T-cell (primary cell): ENCODE measurements at regions not wholly inside any gene's neighbourhood (a gene's known extent, or its start where the extent isn't known, plus 50 kb on each side); places are given as distances from the start of the nearest gene placed in this dataset.
"Not testable (repeated sequence)": the region's sequence is repeated elsewhere in the genome, so short reads cannot be mapped to it uniquely, and the experiment has no call there.

Experiments used
- ATAC-seq, 4 experiments: fragments of 200-7000 bp in 3 of 4; fragments of 150-1000 bp in 1 of 4; cut with Tn5 transposase; replicated peaks in 1 of 4; 1 replicate in 3 of 4; 2 replicates in 1 of 4; pipeline ENCODE4 v1.10.0; 2021; ENCODE audit warnings: moderate library complexity in 3 of 4, mild to moderate bottlenecking in 2 of 4, moderate number of reproducible peaks in 1 of 4
- CTCF ChIA-PET, 2 donors: fragments of 300-600 bp; sonication (Branson Sonifier 250); formaldehyde crosslinking; loops; one replicate each; lab custom pipeline; 2022; ENCODE audit warnings: antibody characterized with exemption in 2 of 2; lab: Charles Lee
- POLR2A ChIA-PET, 2 donors: fragments of 300-600 bp; sonication (Branson Sonifier 250); formaldehyde crosslinking; loops; one replicate each; lab custom pipeline; 2022; ENCODE audit warnings: antibody characterized with exemption in 2 of 2; lab: Charles Lee
- DNase-seq, 35 experiments: peaks; one replicate each; pipeline versions ENCODE4 v3.0.0 to v3.0.0-alpha.2; 2013 to 2023
- H3K27ac ChIP-seq: one replicate; pipeline ENCODE4 v1.5.1; 2013; ENCODE audit warnings: low read length
- H3K27me3 ChIP-seq, 2 experiments: replicated peaks in 1 of 2; 1 replicate in 1 of 2; 2 replicates in 1 of 2; pipeline versions ENCODE4 v1.6.1 to v1.7.0; 2013; ENCODE audit warnings: low read length in 1 of 2, mixed read lengths in 1 of 2; ENCODE audit not compliant: control insufficient read depth in 2 of 2, insufficient read depth in 2 of 2; ENCODE audit errors: extremely low read depth in 1 of 2
- H3K36me3 ChIP-seq, 2 donors: 1 replicate in 1 of 2; 2 replicates in 1 of 2; pipeline versions ENCODE4 v1.6.1 to v1.7.0; 2013; ENCODE audit warnings: low read length in 1 of 2; ENCODE audit not compliant: control insufficient read depth in 2 of 2, insufficient read depth in 1 of 2; ENCODE audit errors: extremely low read depth in 1 of 2
- H3K4me1 ChIP-seq, 2 experiments: 1 replicate in 1 of 2; 2 replicates in 1 of 2; pipeline versions ENCODE4 v1.6.1 to v1.7.0; 2013; ENCODE audit warnings: low read length in 2 of 2, mixed read lengths in 1 of 2; ENCODE audit not compliant: insufficient read depth in 2 of 2, control insufficient read depth in 1 of 2; ENCODE audit errors: extremely low read depth in 1 of 2
- H3K4me3 ChIP-seq, 2 donors: 1 replicate in 1 of 2; 2 replicates in 1 of 2; pipeline versions ENCODE4 v1.5.1 to v1.7.0; 2013; ENCODE audit warnings: mild to moderate bottlenecking in 2 of 2, low read length in 1 of 2, moderate library complexity in 1 of 2; ENCODE audit not compliant: control insufficient read depth in 1 of 2; ENCODE audit errors: extremely low read depth in 1 of 2
- H3K9me3 ChIP-seq: 2 replicates; pipeline ENCODE4 v1.7.0; 2013
- H3K27ac Mint-ChIP-seq, 2 donors: one replicate each; pipeline ENCODE4 v1.8.0; 2020 to 2021; ENCODE audit warnings: mild to moderate bottlenecking in 2 of 2, mixed read lengths in 2 of 2
- H3K27me3 Mint-ChIP-seq, 2 donors: one replicate each; pipeline ENCODE4 v1.8.0; 2021 to 2022; ENCODE audit warnings: mixed read lengths in 2 of 2
- H3K36me3 Mint-ChIP-seq: one replicate; pipeline ENCODE4 v1.8.0; 2021; ENCODE audit warnings: mixed read lengths
- H3K4me1 Mint-ChIP-seq, 3 donors: one replicate each; pipeline ENCODE4 v1.8.0; 2020 to 2022; ENCODE audit warnings: mixed read lengths in 3 of 3, mild to moderate bottlenecking in 1 of 3
- H3K4me3 Mint-ChIP-seq, 3 donors: one replicate each; pipeline ENCODE4 v1.8.0; 2020 to 2022; ENCODE audit warnings: mild to moderate bottlenecking in 3 of 3, mixed read lengths in 3 of 3, moderate library complexity in 3 of 3
- H3K9me3 Mint-ChIP-seq, 3 donors: one replicate each; pipeline ENCODE4 v1.8.0; 2020 to 2022; ENCODE audit warnings: mixed read lengths in 3 of 3
- WGBS: methylation state at CpG from one replicate; pipeline ENCODE4 v1.1.5; 2013; ENCODE audit warnings: missing lambda C conversion rate; ENCODE audit not compliant: insufficient coverage; 5-methylcytosine and 5-hydroxymethylcytosine counted together

DNA sequence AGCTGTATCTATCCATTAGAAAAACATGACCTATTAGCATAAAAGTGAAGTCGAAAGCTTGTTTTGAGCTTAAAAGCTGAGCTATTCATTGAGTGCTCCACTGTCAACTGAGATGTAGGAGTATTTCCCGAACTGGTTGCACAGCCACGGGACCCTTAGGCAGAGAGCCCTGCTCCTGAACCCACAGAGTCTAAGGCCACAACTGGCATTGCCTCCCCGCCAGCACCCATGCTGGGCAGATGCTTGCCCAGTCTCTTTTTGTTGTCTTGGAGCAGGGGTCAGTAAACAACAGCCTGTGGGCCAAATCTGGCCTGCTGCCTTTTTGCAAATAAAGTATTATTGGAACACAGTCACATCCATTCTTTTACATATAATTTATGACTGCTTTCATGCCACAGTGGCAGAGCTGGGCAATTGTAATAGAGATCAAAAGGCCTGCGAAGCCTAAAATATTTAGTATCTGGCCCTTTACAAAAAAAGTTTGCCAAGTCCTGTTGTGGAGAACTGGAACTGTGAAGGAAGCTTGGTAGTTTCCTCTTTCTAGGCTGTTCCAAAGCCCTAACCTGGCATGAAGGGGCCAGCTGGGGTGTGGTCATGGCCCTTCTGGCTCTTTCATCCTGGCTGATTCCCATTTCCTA lies 58.4 kb upstream of the WAPL start:
- no peaks in the 10 kb centered on the region for H3K9me3 ChIP-seq
- H3K4me3 ChIP-seq, result no peak overlapping the region
- ChIA-PET POLR2A (interaction anchor here in 1 of 2 donors (0.6 to 0.7 kb wide), 2 partner anchors 173 to 551 kb away, joined by 3 to 4 read pairs; no protein-coding TSS in a partner anchor), CTCF (interaction anchor here (0.6 to 0.9 kb wide), 2 partner anchors 1033 to 1864 kb away, joined by 3 to 4 read pairs; no protein-coding TSS in a partner anchor)
- Mint-ChIP-seq H3K4me3 (no peak overlapping the region), H3K9me3 (no peaks in the 10 kb centered on the region), H3K4me1 (no peaks in the 10 kb centered on the region), H3K27me3 (no peaks in the 10 kb centered on the region), H3K27ac (no peak overlapping the region), H3K36me3 (no peaks in the 10 kb centered on the region)
- peaks cover 0 to 4% of the 10 kb centered on the region in 2 experiments for H3K27me3 ChIP-seq
- no peaks in the 10 kb centered on the region for H3K36me3 ChIP-seq
- ATAC-seq (no peak), DNase-seq (no peak)
- no peak overlapping the region for H3K27ac ChIP-seq
- whole genome bisulfite sequencing, result 72% methylated on average over 3 of the region's 5 CpGs
- peaks cover 0 to 1% of the 10 kb centered on the region in 2 experiments for H3K4me1 ChIP-seq

DNA sequence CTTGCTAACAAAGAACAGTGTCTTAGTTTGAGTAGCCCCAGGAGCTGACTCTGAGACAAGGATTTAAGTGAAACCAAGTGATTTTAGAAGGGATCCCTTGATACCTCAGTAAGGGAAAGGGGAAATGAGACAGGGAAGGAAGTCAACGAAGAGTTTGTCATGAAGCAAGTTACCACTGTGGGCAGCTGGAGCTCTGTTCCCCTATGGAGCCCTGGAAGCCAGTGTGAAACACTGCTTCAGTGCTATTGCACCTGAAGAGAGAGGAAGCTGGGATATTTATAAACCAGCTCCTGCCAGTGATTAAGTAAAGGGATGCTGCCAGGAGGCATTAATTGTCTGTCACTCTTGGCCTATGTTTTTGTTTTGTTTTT lies 58.9 kb upstream of the WAPL start:
- H3K4me3 ChIP-seq, result no peak overlapping the region
- peaks cover 0 to 6% of the 10 kb centered on the region in 2 experiments for H3K4me1 ChIP-seq
- H3K4me3 Mint-ChIP-seq, result no peak overlapping the region
- H3K36me3 Mint-ChIP-seq, result no peaks in the 10 kb centered on the region
- H3K27ac Mint-ChIP-seq, result no peak overlapping the region
- no peaks in the 10 kb centered on the region for H3K9me3 Mint-ChIP-seq
- ChIA-PET CTCF (interaction anchor here in 1 of 2 donors (0.6 kb wide), 1 partner anchor 1034 kb away, joined by 4 read pairs; no protein-coding TSS in a partner anchor), POLR2A (interaction anchor here in 1 of 2 donors (0.6 to 0.7 kb wide), 2 partner anchors 173 to 552 kb away, joined by 3 to 4 read pairs; no protein-coding TSS in a partner anchor)
- H3K27me3 Mint-ChIP-seq, result no peaks in the 10 kb centered on the region
- H3K4me1 Mint-ChIP-seq, result peaks cover 0 to 3% (median 2%) of the 10 kb centered on the region in 3 donors
- no peaks in the 10 kb centered on the region for H3K9me3 ChIP-seq
- DNase-seq (no peak), ATAC-seq (no peak)
- H3K36me3 ChIP-seq, result no peaks in the 10 kb centered on the region
- peaks cover 0 to 8% of the 10 kb centered on the region in 2 experiments for H3K27me3 ChIP-seq
- WGBS, result 33% methylated on average over 1 of the region's 1 CpG
- no peak overlapping the region for H3K27ac ChIP-seq

DNA sequence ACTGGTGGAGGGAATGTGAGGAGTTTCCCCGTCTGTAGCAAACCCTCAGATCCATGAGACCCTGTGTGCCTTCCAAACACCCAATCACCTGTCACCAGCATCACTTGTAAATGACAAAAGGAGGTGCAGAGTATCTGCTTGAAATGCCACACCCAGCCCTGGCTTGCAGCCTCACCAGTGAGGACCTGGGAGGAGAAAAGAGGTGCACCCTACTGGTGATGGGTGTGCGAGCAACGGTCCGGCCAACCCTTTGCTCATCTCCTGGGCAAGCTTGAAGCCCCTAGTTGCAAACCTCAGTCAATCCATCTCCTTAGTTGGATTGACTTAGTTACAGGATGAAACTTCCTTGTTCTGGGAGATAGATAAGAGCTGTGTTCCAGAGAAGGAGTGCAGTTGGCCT lies 62.4 kb upstream of the WAPL start:
- no CpG with 5 or more reads among the region's 4 CpGs for WGBS
- Mint-ChIP-seq H3K4me3 (no peak overlapping the region), H3K36me3 (no peaks in the 10 kb centered on the region), H3K9me3 (no peaks in the 10 kb centered on the region), H3K27ac (no peak overlapping the region), H3K27me3 (no peaks in the 10 kb centered on the region), H3K4me1 (peaks cover 0 to 3% (median 2%) of the 10 kb centered on the region in 3 donors)
- DNase-seq (peak in 2 of 35 experiments; percentile 6 to 9), ATAC-seq (peak in 1 of 4 experiments; percentile 41)
- no peak overlapping the region for H3K27ac ChIP-seq
- peaks cover 0 to 8% of the 10 kb centered on the region in 2 experiments for H3K4me1 ChIP-seq
- H3K4me3 ChIP-seq, result no peak overlapping the region
- no peaks in the 10 kb centered on the region for H3K9me3 ChIP-seq
- peaks cover 0 to 14% of the 10 kb centered on the region in 2 experiments for H3K27me3 ChIP-seq
- POLR2A ChIA-PET, result no interaction called here
- H3K36me3 ChIP-seq, result no peaks in the 10 kb centered on the region
- CTCF ChIA-PET, result interaction anchor here (2.0 to 3.0 kb wide), 2 partner anchors 183 kb away, joined by 13 to 40 read pairs; no protein-coding TSS in a partner anchor

DNA sequence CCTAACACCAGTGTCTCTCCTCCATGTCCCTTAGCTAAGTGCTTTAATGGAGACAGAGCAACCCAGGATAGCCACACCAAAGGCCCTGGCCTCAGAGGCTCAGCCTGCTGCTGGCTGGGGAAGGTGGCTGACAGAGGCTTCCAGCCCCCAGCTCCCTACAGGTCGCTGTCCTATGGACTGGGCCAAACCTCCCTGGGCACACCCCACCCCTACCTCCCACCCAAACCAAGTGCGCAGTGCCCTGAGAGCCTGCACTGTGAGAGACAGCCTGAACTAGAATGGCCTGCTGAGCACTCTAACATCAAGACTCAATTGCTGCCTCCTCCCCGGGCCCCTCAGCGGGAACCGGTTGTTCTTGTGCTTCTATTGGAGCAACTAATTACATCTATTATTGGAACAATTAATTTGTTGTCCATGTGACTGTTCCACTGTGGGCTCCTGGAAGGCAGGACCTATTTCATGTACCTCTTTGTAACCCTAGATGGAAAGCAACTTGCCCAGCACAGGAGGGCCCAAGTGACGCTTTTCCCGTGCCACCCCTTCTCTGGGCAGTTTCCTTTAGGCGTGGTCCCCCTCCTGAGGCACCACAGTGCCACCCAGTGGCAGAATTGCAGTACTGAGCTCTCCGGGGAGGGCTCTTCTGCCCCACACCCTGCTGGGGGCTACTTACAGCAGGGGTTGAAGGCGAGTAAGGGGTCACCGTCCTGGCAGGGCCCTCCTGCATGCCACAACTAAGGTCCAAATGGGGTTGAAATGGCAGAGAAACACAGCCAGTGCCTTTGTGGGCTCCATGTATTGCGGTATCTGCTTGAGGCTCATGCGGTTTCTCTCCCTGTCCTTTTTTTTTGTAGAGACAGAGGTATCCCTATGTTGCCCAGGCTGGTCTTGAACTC lies 63.7 kb upstream of the WAPL start:
- H3K36me3 ChIP-seq, result no peaks in the 10 kb centered on the region
- no peak overlapping the region for H3K27ac ChIP-seq
- H3K4me1 ChIP-seq, result peaks cover 0 to 8% of the 10 kb centered on the region in 2 experiments
- Mint-ChIP-seq H3K9me3 (no peaks in the 10 kb centered on the region), H3K27me3 (no peaks in the 10 kb centered on the region), H3K36me3 (no peaks in the 10 kb centered on the region), H3K4me1 (peaks cover 0 to 3% (median 2%) of the 10 kb centered on the region in 3 donors), H3K27ac (no peak overlapping the region), H3K4me3 (no peak overlapping the region)
- WGBS, result 27% methylated on average over 8 of the region's 13 CpGs
- peaks cover 2 to 14% of the 10 kb centered on the region in 2 experiments for H3K27me3 ChIP-seq
- POLR2A ChIA-PET, result no interaction called here
- no peaks in the 10 kb centered on the region for H3K9me3 ChIP-seq
- ATAC-seq (peak; percentile 91 to 98 (median 94)), DNase-seq (peak; percentile 37 to 84 (median 62))
- H3K4me3 ChIP-seq, result no peak overlapping the region
- CTCF ChIA-PET, result interaction anchor here (0.6 to 3.0 kb wide), 14 partner anchors 63 to 583 kb away, joined by 3 to 40 read pairs (median 3); no protein-coding TSS in a partner anchor

DNA sequence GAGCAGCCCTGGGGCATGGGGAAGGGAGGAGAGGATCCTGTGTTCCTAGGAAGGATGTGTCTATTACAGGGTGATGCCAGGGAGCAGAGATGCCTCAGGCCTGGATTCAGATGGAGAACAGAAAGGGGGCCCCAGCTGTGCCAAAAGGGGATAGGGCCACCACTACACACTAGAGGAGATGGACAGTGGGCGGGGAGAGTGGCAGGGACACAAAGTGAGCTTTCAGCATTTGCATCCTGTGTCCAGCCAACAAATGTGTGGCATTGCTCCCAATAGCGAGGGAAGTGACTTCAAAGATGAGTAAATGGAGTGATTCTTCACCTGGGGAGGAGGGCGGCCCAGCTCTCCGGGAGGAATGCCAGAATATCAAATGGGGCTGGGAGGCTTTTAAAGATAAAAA lies 64.9 kb upstream of the WAPL start:
- H3K36me3 Mint-ChIP-seq, result no peaks in the 10 kb centered on the region
- no peaks in the 10 kb centered on the region for H3K9me3 Mint-ChIP-seq
- H3K4me3 ChIP-seq, result no peak overlapping the region
- H3K36me3 ChIP-seq, result no peaks in the 10 kb centered on the region
- CTCF ChIA-PET, result interaction anchor here (0.5 to 1.0 kb wide), 4 partner anchors 64 to 473 kb away, joined by 3 to 4 read pairs (median 4); no protein-coding TSS in a partner anchor
- DNase-seq, result no peak
- no peak overlapping the region for H3K27ac ChIP-seq
- no peak for ATAC-seq
- peaks cover 0 to 8% of the 10 kb centered on the region in 2 experiments for H3K4me1 ChIP-seq
- WGBS, result 100% methylated on average over 1 of the region's 4 CpGs
- H3K4me3 Mint-ChIP-seq, result no peak overlapping the region
- POLR2A ChIA-PET, result no interaction called here
- H3K27me3 ChIP-seq, result peaks cover 2 to 14% of the 10 kb centered on the region in 2 experiments
- H3K4me1 Mint-ChIP-seq, result peaks cover 0 to 3% (median 2%) of the 10 kb centered on the region in 3 donors
- no peaks in the 10 kb centered on the region for H3K9me3 ChIP-seq
- H3K27me3 Mint-ChIP-seq, result no peaks in the 10 kb centered on the region
- no peak overlapping the region for H3K27ac Mint-ChIP-seq

DNA sequence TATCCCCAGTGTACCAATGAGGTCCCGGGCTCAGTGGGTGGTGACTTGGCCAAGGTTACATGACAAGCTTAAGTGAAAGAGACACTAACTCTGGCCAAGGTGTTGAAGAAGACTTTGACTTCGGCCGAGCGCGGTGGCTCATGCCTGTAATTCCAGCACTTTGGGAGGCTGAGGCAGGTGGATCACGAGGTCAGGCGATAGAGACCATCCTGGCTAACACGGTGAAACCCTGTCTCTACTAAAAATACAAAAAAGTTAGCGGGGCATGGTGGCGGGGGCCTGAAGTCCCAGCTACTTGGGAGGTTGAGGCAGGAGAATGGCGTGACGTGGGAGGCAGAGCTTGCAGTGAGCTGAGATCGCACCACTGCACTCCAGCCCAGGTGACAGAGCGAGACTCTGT lies 65.6 kb upstream of the OPN4 start:
- H3K27me3 Mint-ChIP-seq, H3K36me3 Mint-ChIP-seq, H3K9me3 Mint-ChIP-seq, H3K4me3 ChIP-seq, H3K36me3 ChIP-seq, H3K27ac Mint-ChIP-seq, ATAC-seq, H3K4me3 Mint-ChIP-seq, POLR2A ChIA-PET, H3K4me1 ChIP-seq, H3K4me1 Mint-ChIP-seq, H3K9me3 ChIP-seq, DNase-seq, H3K27ac ChIP-seq: not testable (repeated sequence)
- H3K27me3 ChIP-seq, result peaks cover 2 to 21% of the 10 kb centered on the region in 2 experiments
- WGBS, result 90% methylated on average over 5 of the region's 14 CpGs
- CTCF ChIA-PET, result interaction anchor here (0.6 to 0.7 kb wide), 6 partner anchors 12 to 1640 kb away, joined by 3 to 5 read pairs (median 3); no protein-coding TSS in a partner anchor
